RCC 7860 (cell line): ENCODE measurements at regions not wholly inside any gene's neighbourhood (a gene's known extent, or its start where the extent isn't known, plus 50 kb on each side); places are given as distances from the start of the nearest gene placed in this dataset.
"Not testable (repeated sequence)": the region's sequence is repeated elsewhere in the genome, so short reads cannot be mapped to it uniquely, and the experiment has no call there.

Experiments used
- DNase-seq: peaks from one replicate; pipeline ENCODE4 v3.0.0-alpha.2; 2015; ENCODE audit warnings: low spot score
- FAIRE-seq: peaks from 2 replicates; lab custom pipeline; 2012; peaks lifted over from hg19 to GRCh38; lab: Jason Lieb, UNC

- FAIRE-seq (no peak), DNase-seq (no peak)
Measured at GRCh38 chr5:115751176-115751575, 65.3 kb downstream of the CDO1 start.

DNA sequence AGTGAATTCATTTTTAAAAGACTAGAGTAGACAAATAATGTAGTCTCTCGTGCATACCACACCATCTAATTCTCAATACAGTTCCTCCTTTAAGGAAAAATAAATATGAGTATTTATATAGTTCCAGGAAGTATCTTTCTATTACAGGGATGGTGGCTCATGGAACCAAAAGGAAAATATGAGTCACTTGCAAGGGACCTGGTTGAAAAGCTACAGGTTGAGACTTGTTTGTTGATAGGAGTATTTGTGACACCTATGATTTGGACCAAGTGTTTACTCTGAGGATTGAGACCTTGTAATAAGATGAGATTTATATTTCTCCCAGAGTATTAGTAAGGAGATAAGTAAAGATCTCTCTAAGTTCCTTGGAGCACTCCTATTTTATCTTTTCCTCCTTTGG, 67.4 kb downstream of the CDO1 start:
- FAIRE-seq = no peak
- no peak for DNase-seq

DNA sequence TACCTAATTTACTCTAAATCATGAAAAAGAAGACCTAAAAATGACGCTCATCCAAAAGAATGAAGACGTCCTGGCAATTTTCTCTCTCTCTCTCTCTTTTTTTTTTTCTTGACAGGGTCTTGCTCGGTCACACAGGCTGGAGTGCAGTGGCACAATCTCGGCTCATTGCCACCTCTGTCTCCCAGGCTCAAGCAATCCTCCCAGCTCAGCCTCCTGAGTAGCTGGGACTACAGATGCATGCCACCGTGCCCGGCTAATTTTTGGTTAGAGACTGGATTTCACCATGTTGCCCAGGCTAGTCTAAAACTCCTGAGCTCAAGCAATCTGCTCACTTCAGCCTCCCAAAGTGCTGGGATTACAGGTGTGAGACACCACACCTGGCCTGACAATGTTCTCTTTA, 77.2 kb downstream of the CDO1 start:
- not testable (repeated sequence) for FAIRE-seq, DNase-seq

- FAIRE-seq = no peak
- DNase-seq = no peak
Measured at GRCh38 chr5:115738830-115739229, 77.6 kb downstream of the CDO1 start.

DNA sequence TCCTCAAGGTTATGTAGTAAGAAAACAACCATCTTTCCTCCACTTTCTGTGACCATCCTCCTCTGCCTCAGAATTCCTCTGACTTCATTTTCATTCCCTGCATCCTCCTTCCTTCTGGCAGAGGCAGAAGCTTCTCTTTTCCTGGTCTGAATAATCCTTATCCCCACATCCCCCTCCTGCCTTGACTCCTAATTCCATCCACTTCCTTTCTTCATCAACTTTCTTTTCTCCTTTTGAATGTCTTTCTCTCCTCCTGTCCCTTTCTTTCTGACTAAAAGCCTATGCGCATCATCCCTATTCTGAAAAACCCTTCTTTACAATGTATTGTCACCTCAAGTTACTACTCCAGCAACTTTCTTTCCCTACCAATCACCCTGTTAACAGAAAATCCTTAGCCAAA, 79.0 kb downstream of the CDO1 start:
- FAIRE-seq (no peak), DNase-seq (no peak)

DNA sequence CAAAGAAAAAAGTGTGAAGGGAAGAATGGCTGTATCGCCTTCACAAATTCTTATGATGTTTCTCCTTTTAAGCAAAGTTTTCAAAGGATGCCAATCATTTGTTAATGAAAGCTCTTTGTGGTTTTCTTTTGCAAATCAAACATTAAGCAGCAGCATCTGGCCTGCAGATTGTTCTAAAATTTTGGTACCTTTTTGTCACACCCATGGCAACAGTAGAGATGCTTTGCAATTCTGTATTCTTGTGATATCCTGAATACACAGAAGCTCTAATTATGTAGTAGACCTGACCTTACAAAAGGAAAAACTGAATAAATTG, 79.8 kb downstream of the CDO1 start:
- DNase-seq (no peak), FAIRE-seq (no peak)

DNA sequence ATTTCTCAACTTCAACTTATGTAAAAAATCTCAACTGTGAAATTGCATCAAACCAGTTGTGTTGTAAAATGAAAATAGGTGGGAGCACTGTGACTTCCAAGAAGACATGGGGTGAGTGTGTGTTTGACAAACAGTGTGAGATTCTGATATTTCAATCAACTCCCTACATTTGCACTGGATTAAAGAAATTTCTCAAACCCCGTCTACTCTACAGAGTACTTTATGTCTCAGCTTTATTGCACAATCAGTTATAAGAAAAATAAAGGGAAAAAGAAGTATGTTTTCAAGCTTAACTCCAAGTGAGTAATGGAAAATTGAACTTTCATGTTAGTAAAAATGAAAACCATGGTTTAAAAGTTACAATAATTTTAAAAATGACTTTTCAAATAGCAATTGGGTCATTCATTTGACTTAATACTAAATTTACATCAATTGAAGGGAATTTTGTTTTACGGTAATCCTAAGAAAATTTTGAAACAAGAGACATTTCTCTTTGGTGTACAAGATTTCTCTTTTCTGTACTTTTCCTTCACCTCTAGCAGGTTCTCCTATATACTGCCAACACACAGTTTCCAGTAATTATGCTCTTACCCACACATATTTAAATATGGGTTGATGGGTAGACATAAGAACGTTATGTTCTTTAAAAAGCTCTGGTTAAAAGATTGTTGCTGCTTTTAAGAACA, 80.3 kb downstream of the CDO1 start:
- FAIRE-seq (no peak), DNase-seq (no peak)

GRCh38 chr5:115735108-115735998, 81.1 kb downstream of the CDO1 start:
- no peak for DNase-seq

GRCh38 chr5:115733607-115734006, 82.9 kb downstream of the CDO1 start:
- FAIRE-seq = no peak

More at GRCh38 chr5:115735108-115735998, 81.1 kb downstream of the CDO1 start:
- no peak for FAIRE-seq

DNA sequence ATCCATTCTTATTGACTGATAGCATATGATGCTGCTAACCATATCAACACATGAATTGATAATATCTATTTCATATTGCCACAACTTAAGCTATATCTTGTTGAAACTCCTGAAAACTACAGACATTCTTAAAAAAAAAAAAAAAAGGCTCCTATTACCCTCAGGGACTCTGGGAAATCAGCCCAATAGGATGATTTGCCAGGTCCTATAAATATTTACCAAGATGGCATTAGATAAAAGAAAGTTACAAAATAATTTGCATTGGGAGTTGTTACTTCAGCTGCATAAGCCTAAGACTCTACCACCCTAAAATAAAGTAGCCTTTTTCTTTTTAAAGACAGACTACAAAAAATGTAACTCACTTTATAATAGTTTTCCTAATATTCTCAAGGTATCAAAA, 84.4 kb downstream of the CDO1 start:
- FAIRE-seq (no peak), DNase-seq (no peak)

More at GRCh38 chr5:115733607-115734006, 82.9 kb downstream of the CDO1 start:
- no peak for DNase-seq

GRCh38 chr5:115725522-115725921, 90.9 kb downstream of the CDO1 start:
- no peak for FAIRE-seq
- no peak for DNase-seq

- no peak for DNase-seq
- FAIRE-seq = no peak
Measured at GRCh38 chr5:115723220-115723619, 93.2 kb downstream of the CDO1 start.

GRCh38 chr5:115720888-115721287, 95.1 kb upstream of the TMED7 start:
- FAIRE-seq = no peak
- DNase-seq = no peak

- no peak for FAIRE-seq
- no peak for DNase-seq
Measured at GRCh38 chr5:115718927-115719326, 93.1 kb upstream of the TMED7 start.

DNA sequence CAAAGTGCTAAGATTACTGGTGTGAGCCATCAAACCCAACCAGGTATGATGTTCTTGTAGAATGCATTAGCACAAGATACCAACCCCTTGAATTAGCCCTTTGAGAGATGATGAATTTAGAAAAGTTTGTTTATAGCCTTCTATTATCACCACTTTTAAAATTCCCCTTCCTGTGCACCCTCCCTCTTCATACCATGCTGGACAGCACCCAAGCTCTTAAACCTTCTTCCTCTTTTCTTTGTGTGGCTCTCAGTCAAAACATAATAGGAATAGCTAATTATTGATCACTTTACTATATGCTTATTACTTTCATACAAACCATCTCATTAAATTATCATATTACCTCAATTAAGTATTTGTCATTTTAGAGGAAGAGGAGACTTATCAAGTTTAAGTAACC, 87.6 kb upstream of the TMED7 start:
- DNase-seq (no peak), FAIRE-seq (no peak)

DNA sequence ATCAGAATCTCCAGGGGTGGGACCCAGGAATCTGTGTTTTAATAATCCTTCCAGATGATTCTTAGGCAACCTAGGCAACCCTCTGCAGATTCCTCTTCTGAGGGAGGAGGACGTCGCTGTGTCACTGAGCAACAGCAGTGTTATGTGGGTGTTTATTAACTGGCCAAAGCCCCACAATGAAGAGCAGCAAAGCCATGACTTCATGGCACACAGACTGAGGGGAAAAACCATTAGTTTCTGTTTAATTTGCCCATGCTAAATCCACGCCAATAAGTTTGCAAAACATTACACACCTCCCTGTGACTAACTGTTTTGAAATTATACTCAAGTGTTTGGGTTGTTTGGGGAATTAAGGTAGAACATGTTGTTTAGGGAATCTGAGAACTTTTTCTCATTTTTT, 83.7 kb upstream of the TMED7 start:
- DNase-seq (no peak), FAIRE-seq (no peak)

- no peak for FAIRE-seq
- DNase-seq = no peak
Measured at GRCh38 chr5:115708819-115709477, 83.1 kb upstream of the TMED7 start.

DNA sequence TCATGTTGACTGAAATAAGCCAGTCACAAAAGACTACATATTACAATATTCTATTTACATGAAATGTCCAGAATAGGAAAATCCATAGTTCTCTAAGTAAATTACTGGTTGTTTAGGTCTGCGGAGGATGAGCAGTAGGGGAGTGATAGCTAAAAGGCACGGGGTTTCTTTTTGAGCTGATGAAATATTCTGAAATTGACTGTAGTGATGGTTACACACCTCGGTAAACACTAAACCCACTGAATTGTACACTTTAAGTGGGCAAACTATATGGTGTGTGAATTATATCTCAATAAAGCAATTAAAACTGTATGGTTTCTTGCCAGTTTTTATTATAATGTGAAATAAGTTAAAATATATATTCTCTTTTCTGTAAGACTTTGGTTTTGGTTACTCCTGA, 77.7 kb upstream of the TMED7 start:
- DNase-seq = no peak
- no peak for FAIRE-seq

DNA sequence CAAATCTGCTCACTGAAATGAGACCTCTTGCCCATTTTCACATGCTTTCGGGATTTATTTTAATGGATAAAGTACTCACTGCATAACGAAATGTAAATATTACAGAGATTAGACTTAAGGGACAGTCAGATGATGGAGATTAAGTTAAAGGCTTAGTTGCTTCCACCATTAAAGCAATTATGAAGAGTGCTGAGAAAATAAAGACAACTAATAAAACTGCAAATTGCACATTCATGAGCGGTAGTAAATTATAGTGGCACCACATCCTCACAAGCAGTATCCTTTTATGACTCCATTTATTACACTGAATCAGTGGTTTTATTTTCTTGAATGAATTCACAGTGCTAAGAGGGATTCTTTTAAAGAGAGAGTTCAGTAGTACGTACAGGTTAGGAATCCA, 76.2 kb upstream of the TMED7 start:
- no peak for FAIRE-seq
- DNase-seq = no peak

- DNase-seq (no peak), FAIRE-seq (no peak)
Measured at GRCh38 chr5:115699967-115700366, 74.1 kb upstream of the TMED7 start.

DNA sequence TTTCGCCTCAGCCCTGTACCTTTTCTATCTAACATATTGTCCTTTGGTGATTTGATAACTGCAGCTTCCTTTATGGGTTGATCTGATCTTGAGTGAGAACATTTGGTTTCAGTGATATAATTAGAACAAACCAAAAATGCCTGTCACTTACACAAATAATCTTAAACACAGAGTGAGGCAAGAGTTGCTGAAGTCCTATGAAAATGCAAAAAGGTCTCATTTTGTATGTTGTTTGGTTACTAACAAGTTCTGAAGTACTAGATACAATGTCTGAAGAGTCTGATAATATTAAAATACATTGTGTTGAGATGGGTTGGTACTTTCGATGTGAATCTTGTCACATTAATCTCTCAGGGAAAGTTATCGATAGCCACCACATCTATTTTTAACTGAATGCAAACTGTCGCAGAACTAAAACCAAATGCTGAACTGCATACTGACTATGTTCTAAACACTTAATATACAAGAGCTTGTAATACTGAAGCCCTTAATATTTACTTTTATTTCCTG, 70.4 kb upstream of the TMED7 start:
- no peak for FAIRE-seq
- no peak for DNase-seq
